ENCODE measurements at regions not wholly inside any gene's neighbourhood (a gene's known extent, or its start where the extent isn't known, plus 50 kb on each side); places are given as distances from the start of the nearest gene placed in this dataset.

DNA sequence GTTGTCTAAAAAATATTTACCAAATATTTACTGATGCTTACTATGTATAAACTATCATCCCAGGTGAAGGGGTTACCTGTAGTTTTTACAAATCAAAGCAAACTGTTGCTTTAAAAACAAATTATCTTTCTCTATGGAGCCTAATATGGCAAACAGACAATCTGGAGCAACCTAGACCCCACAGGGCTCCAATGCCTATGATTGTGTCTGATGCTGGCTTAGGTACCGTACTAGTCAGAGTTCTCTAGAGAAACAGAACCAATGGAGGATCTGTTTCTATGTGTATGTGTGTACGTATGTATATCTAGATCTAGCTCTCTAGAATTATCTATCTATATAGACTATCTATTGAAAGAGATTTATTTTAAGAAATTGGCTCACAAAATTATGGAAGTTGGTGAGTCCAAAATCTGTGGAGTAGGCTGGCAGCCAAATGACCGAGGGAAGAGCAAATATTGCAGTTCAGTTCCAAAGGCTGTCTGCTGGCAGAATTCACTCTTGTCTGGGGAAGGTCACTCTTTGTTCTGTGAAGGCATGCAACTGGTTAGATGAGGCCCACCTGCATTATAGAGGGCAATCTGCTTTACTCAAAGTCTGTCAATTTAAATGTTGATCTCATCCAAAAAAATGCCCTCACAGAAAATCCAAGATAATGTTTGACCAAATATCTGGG, 127.1 kb upstream of the ENPEP start:
- Histone ChIP-seq H3K4me3 (replicated peaks in 1 of 4; ENCODE audit: control extremely low read depth in 1 of 4, insufficient read depth in 1 of 4, low read depth in 3 of 4, low read length in 4 of 4) (no peak overlapping the region), H3K27me3 (ENCODE audit: control insufficient read depth, insufficient read depth, low read length) (no peaks in the 10 kb centered on the region), H3K4me2 (ENCODE audit: extremely low read depth, insufficient read depth, low read length) (no peak overlapping the region), H3K27ac (ENCODE audit: insufficient read depth, low read length) (no peak overlapping the region), H4K20me1 (ENCODE audit: control insufficient read depth, extremely low read depth, insufficient read depth, low read length) (no peaks in the 10 kb centered on the region), H3K79me2 (ENCODE audit: control insufficient read depth, insufficient read depth, low read length) (no peaks in the 10 kb centered on the region), H3K9me3 (ENCODE audit: control insufficient read depth, insufficient read depth, low read depth, low read length) (no peaks in the 10 kb centered on the region), H3K4me1 (ENCODE audit: control insufficient read depth, extremely low read depth, insufficient read depth, low read length) (no peaks in the 10 kb centered on the region), H3K9ac (ENCODE audit: insufficient read depth, low read length) (no peak overlapping the region), H2AFZ (ENCODE audit: low read length) (no peak overlapping the region), H3K36me3 (ENCODE audit: control insufficient read depth, insufficient read depth, low read length) (no peaks in the 10 kb centered on the region)
- no peak for TF ChIP-seq EZH2 (IDR thresholded peaks at IDR 0.05; ENCODE audit: low read length, missing control alignments)
- no peak for TF ChIP-seq CTCF (conservative IDR thresholded peaks at IDR 0.05 in 1 of 2, IDR thresholded peaks at IDR 0.05 in 1 of 2; ENCODE audit: low read depth in 1 of 2, low read length in 2 of 2)
- no peak for DNase-seq (ENCODE audit: low read depth in 2 of 2)

- TF ChIP-seq CTCF (conservative IDR thresholded peaks at IDR 0.05 in 1 of 2, IDR thresholded peaks at IDR 0.05 in 1 of 2; ENCODE audit: low read depth in 1 of 2, low read length in 2 of 2) (no peak), EZH2 (IDR thresholded peaks at IDR 0.05; ENCODE audit: low read length, missing control alignments) (no peak)
- Histone ChIP-seq H3K27me3 (ENCODE audit: control insufficient read depth, insufficient read depth, low read length) (no peaks in the 10 kb centered on the region), H3K79me2 (ENCODE audit: control insufficient read depth, insufficient read depth, low read length) (no peaks in the 10 kb centered on the region), H4K20me1 (ENCODE audit: control insufficient read depth, extremely low read depth, insufficient read depth, low read length) (no peaks in the 10 kb centered on the region), H3K9me3 (ENCODE audit: control insufficient read depth, insufficient read depth, low read depth, low read length) (no peaks in the 10 kb centered on the region), H3K4me2 (ENCODE audit: extremely low read depth, insufficient read depth, low read length) (no peak overlapping the region), H3K27ac (ENCODE audit: insufficient read depth, low read length) (no peak overlapping the region), H3K36me3 (ENCODE audit: control insufficient read depth, insufficient read depth, low read length) (no peaks in the 10 kb centered on the region), H2AFZ (ENCODE audit: low read length) (no peak overlapping the region), H3K4me1 (ENCODE audit: control insufficient read depth, extremely low read depth, insufficient read depth, low read length) (no peaks in the 10 kb centered on the region), H3K9ac (ENCODE audit: insufficient read depth, low read length) (no peak overlapping the region), H3K4me3 (replicated peaks in 1 of 4; ENCODE audit: control extremely low read depth in 1 of 4, insufficient read depth in 1 of 4, low read depth in 3 of 4, low read length in 4 of 4) (no peak overlapping the region)
- DNase-seq (ENCODE audit: low read depth in 2 of 2), result no peak
These were observed 128.2 kb upstream of the ENPEP start for GRCh38 chr4:110347805-110348204.

DNA sequence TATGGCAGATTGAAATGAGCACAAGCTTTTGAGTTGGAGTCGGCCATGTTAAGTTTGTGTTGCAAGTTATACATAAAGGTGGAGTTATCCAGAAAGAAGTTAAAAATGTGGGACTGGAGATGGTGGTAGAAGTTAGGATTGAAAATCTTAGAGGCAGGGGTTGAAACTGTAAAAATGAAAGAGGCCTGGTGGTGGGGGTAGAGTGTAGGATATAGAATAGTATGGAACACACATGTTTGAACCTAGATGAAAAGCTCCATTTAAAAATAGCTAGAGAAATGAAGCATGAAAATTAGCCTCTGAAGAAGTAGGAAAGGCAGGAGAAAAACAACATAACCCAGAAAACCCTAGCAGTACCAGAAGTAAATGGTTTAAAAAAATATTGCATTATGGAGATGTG, 131.8 kb upstream of the ENPEP start:
- H3K27ac ChIP-seq (ENCODE audit: insufficient read depth, low read length), result no peak overlapping the region
- no peaks in the 10 kb centered on the region for H3K4me1 ChIP-seq (ENCODE audit: control insufficient read depth, extremely low read depth, insufficient read depth, low read length)
- H3K36me3 ChIP-seq (ENCODE audit: control insufficient read depth, insufficient read depth, low read length), result no peaks in the 10 kb centered on the region
- no peak overlapping the region for H3K4me2 ChIP-seq (ENCODE audit: extremely low read depth, insufficient read depth, low read length)
- no peak overlapping the region for H3K9ac ChIP-seq (ENCODE audit: insufficient read depth, low read length)
- peak in 1 of 2 donors; percentile 8 for DNase-seq (ENCODE audit: low read depth in 2 of 2)
- TF ChIP-seq EZH2 (IDR thresholded peaks at IDR 0.05; ENCODE audit: low read length, missing control alignments) (no peak), CTCF (conservative IDR thresholded peaks at IDR 0.05 in 1 of 2, IDR thresholded peaks at IDR 0.05 in 1 of 2; ENCODE audit: low read depth in 1 of 2, low read length in 2 of 2) (peak in 1 of 2 donors; percentile 20)
- no peaks in the 10 kb centered on the region for H3K79me2 ChIP-seq (ENCODE audit: control insufficient read depth, insufficient read depth, low read length)
- H2AFZ ChIP-seq (ENCODE audit: low read length), result no peak overlapping the region
- no peaks in the 10 kb centered on the region for H3K9me3 ChIP-seq (ENCODE audit: control insufficient read depth, insufficient read depth, low read depth, low read length)
- H3K27me3 ChIP-seq (ENCODE audit: control insufficient read depth, insufficient read depth, low read length), result no peaks in the 10 kb centered on the region
- H4K20me1 ChIP-seq (ENCODE audit: control insufficient read depth, extremely low read depth, insufficient read depth, low read length), result no peaks in the 10 kb centered on the region
- no peak overlapping the region for H3K4me3 ChIP-seq (replicated peaks in 1 of 4; ENCODE audit: control extremely low read depth in 1 of 4, insufficient read depth in 1 of 4, low read depth in 3 of 4, low read length in 4 of 4)

Data from fibroblast of lung (primary cell).